ENCODE measurements at regions not wholly inside any gene's neighbourhood (a gene's known extent, or its start where the extent isn't known, plus 50 kb on each side); places are given as distances from the start of the nearest gene placed in this dataset.
"Not testable (repeated sequence)": the region's sequence is repeated elsewhere in the genome, so short reads cannot be mapped to it uniquely, and the experiment has no call there.

GRCh38 chrX:150227873-150228410, 135.2 kb upstream of the MAMLD1 start:
- no peak overlapping the region for H3K9ac ChIP-seq (ENCODE audit: low read length)
- no peaks in the 10 kb centered on the region for H3K36me3 ChIP-seq (ENCODE audit: control insufficient read depth, insufficient read depth, low read length, severe bottlenecking)
- H3K9me3 ChIP-seq (ENCODE audit: control insufficient read depth, low read length), result peaks cover 6% of the 10 kb centered on the region
- H3K4me3 ChIP-seq (ENCODE audit: low read length), result no peak overlapping the region
- H3K27me3 ChIP-seq (replicated peaks; ENCODE audit: control insufficient read depth, insufficient read depth, low read length), result peaks cover 39% of the 10 kb centered on the region
- H3K4me1 ChIP-seq (ENCODE audit: control insufficient read depth, insufficient read depth, low read length), result no peaks in the 10 kb centered on the region
- no peak for DNase-seq (ENCODE audit: low read depth)

DNA sequence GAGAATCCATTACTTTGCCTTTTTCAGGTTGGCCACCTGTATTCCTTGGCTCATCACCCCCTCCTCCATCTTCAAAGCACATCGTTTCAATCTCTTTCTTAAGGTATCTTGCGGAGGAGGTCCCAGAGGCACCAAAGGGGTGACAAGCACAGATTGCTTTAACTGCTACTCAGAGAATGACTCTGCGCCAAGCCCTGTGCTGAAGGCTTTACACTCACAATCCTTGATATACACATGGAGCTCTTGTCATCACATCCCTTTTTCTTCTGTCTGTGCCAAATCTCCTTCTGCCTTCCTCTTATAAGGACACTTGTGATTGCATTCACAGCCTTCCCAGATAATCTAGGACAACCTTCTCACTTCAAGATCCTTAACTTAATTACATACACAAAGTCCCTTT, 134.7 kb upstream of the MAMLD1 start:
- no peak overlapping the region for H3K9ac ChIP-seq (ENCODE audit: low read length)
- H3K36me3 ChIP-seq (ENCODE audit: control insufficient read depth, insufficient read depth, low read length, severe bottlenecking), result no peaks in the 10 kb centered on the region
- peaks cover 6% of the 10 kb centered on the region for H3K9me3 ChIP-seq (ENCODE audit: control insufficient read depth, low read length)
- peaks cover 36% of the 10 kb centered on the region for H3K27me3 ChIP-seq (replicated peaks; ENCODE audit: control insufficient read depth, insufficient read depth, low read length)
- no peak for DNase-seq (ENCODE audit: low read depth)
- no peaks in the 10 kb centered on the region for H3K4me1 ChIP-seq (ENCODE audit: control insufficient read depth, insufficient read depth, low read length)
- no peak overlapping the region for H3K4me3 ChIP-seq (ENCODE audit: low read length)

- no peak for DNase-seq (ENCODE audit: low read depth)
- no peak overlapping the region for H3K9ac ChIP-seq (ENCODE audit: low read length)
- H3K9me3 ChIP-seq (ENCODE audit: control insufficient read depth, low read length), result peaks cover 6% of the 10 kb centered on the region
Measured at GRCh38 chrX:150229030-150229429, 134.1 kb upstream of the MAMLD1 start.

DNA sequence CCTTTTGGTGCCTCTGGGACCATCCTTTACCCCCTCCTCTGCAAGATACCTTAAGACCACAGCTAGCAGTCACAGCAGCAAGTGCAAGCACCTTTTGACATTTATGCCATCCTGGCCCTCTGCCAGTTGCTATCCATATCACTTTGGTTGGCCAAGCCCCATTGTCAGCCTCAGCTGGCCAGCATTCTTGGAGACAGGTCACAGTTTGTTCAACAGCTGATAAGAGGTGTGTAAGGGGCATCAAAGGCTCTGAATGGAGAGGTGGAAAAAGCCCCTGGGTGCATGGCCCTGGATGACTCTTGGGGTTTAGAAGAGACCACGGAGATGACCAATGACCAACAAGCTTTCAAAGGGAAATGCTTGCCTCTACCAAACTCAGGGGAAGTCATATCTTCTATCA, 133.6 kb upstream of the MAMLD1 start:
- H3K36me3 ChIP-seq (ENCODE audit: control insufficient read depth, insufficient read depth, low read length, severe bottlenecking), result no peaks in the 10 kb centered on the region
- no peak overlapping the region for H3K4me3 ChIP-seq (ENCODE audit: low read length)
- DNase-seq (ENCODE audit: low read depth), result no peak
- no peaks in the 10 kb centered on the region for H3K4me1 ChIP-seq (ENCODE audit: control insufficient read depth, insufficient read depth, low read length)
- peaks cover 8% of the 10 kb centered on the region for H3K9me3 ChIP-seq (ENCODE audit: control insufficient read depth, low read length)
- H3K27me3 ChIP-seq (replicated peaks; ENCODE audit: control insufficient read depth, insufficient read depth, low read length), result peaks cover 27% of the 10 kb centered on the region
- H3K9ac ChIP-seq (ENCODE audit: low read length), result no peak overlapping the region

More at GRCh38 chrX:150229030-150229429, 134.1 kb upstream of the MAMLD1 start:
- no peaks in the 10 kb centered on the region for H3K4me1 ChIP-seq (ENCODE audit: control insufficient read depth, insufficient read depth, low read length)
- H3K36me3 ChIP-seq (ENCODE audit: control insufficient read depth, insufficient read depth, low read length, severe bottlenecking), result no peaks in the 10 kb centered on the region
- peaks cover 30% of the 10 kb centered on the region for H3K27me3 ChIP-seq (replicated peaks; ENCODE audit: control insufficient read depth, insufficient read depth, low read length)
- no peak overlapping the region for H3K4me3 ChIP-seq (ENCODE audit: low read length)

DNA sequence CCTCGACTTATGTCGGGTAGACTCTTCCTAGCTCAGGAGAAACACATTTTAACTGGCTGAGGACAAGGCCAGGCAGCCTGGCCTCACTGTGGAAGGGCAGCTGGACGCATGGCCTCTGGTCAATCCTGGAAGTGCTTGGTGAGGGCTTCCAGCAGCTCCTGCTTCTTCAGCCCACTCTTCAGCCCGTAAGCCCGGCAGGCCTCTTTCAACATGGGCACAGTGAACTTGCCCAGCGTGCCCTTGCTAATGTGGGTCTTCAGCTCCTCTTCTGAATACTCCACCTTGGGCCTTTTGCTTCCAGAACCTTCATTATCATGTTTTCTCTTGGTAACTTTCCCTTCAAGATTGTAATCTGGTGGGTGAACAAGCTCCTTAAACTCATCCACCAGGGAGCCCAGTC, 132.2 kb upstream of the MAMLD1 start:
- DNase-seq (ENCODE audit: low read depth); H3K9ac ChIP-seq (ENCODE audit: low read length); H3K4me3 ChIP-seq (ENCODE audit: low read length); H3K36me3 ChIP-seq (ENCODE audit: control insufficient read depth, insufficient read depth, low read length, severe bottlenecking); H3K4me1 ChIP-seq (ENCODE audit: control insufficient read depth, insufficient read depth, low read length): not testable (repeated sequence)
- peaks cover 18% of the 10 kb centered on the region for H3K27me3 ChIP-seq (replicated peaks; ENCODE audit: control insufficient read depth, insufficient read depth, low read length)
- peaks cover 10% of the 10 kb centered on the region for H3K9me3 ChIP-seq (ENCODE audit: control insufficient read depth, low read length)

DNA sequence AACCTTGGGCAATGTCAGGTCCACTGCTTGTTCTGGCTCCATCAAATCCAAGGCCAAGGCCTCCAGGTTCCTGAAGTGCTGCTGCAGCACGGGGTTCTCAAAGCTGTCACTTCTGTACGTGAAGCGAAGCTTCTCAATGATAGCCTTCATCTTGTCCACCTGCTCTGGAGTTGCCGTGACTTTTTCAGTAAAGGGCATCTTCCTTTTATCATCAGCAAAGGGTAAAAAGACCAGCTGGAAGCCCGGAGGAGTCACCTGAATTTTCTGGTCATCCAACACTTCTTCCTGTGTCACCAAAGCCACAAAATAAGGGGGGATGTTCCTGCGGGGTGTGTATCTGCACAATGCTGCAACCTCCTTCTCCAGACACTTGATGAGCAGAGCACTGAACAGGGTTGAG, 131.7 kb upstream of the MAMLD1 start:
- peaks cover 10% of the 10 kb centered on the region for H3K9me3 ChIP-seq (ENCODE audit: control insufficient read depth, low read length)
- H3K36me3 ChIP-seq (ENCODE audit: control insufficient read depth, insufficient read depth, low read length, severe bottlenecking); DNase-seq (ENCODE audit: low read depth); H3K4me3 ChIP-seq (ENCODE audit: low read length); H3K9ac ChIP-seq (ENCODE audit: low read length); H3K4me1 ChIP-seq (ENCODE audit: control insufficient read depth, insufficient read depth, low read length): not testable (repeated sequence)
- H3K27me3 ChIP-seq (replicated peaks; ENCODE audit: control insufficient read depth, insufficient read depth, low read length), result peaks cover 18% of the 10 kb centered on the region

DNA sequence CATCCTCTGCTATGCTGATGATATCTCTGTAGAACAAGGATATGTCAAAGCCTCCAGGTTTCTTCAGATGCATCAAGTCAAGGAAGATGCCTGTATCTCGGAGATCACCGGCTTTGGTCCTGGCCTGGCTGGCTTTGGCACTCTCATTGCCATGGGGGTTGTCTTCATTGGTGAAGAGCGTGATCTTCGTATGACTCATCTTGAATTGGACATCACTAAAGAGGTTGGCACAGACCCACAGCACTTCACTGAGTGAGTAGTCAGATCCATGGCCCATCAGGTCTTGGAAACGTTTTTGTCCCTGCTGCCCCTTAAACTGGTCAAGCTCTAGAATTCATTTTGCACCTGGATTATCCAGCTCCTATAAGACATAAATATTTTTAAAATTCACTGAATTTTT, 130.9 kb upstream of the MAMLD1 start:
- not testable (repeated sequence) for H3K4me1 ChIP-seq (ENCODE audit: control insufficient read depth, insufficient read depth, low read length); H3K9ac ChIP-seq (ENCODE audit: low read length); DNase-seq (ENCODE audit: low read depth); H3K4me3 ChIP-seq (ENCODE audit: low read length); H3K36me3 ChIP-seq (ENCODE audit: control insufficient read depth, insufficient read depth, low read length, severe bottlenecking)
- Histone ChIP-seq H3K9me3 (ENCODE audit: control insufficient read depth, low read length) (peaks cover 10% of the 10 kb centered on the region), H3K27me3 (replicated peaks; ENCODE audit: control insufficient read depth, insufficient read depth, low read length) (peaks cover 10% of the 10 kb centered on the region)

DNA sequence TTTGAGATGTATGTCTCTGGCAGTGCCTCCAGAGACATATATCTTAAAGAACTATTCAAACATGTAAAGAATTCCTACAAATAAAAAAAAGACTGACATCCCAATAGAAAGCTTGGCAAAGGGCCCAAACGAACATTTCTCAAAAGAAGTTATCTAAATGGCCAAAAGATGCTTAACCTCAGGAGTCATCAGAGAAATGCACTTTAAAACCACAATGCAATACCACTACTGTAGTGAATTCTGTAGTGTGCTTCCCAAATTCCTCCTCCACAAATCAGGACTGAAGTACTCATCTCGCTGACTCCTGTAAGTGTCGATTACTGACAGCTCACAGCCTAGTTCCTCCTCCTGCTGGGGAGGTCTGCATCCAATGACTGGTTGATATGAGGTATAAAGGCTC, 129.0 kb upstream of the MAMLD1 start:
- no peak overlapping the region for H3K4me3 ChIP-seq (ENCODE audit: low read length)
- no peak for DNase-seq (ENCODE audit: low read depth)

GRCh38 chrX:150236327-150236726, 126.8 kb upstream of the MAMLD1 start:
- peak; percentile 20 for DNase-seq (ENCODE audit: low read depth)
- no peak overlapping the region for H3K4me3 ChIP-seq (ENCODE audit: low read length)
- H3K36me3 ChIP-seq (ENCODE audit: control insufficient read depth, insufficient read depth, low read length, severe bottlenecking), result no peaks in the 10 kb centered on the region
- peaks cover 11% of the 10 kb centered on the region for H3K27me3 ChIP-seq (replicated peaks; ENCODE audit: control insufficient read depth, insufficient read depth, low read length)
- H3K9me3 ChIP-seq (ENCODE audit: control insufficient read depth, low read length), result peaks cover 5% of the 10 kb centered on the region
- peaks cover 8% of the 10 kb centered on the region for H3K4me1 ChIP-seq (ENCODE audit: control insufficient read depth, insufficient read depth, low read length)
- H3K9ac ChIP-seq (ENCODE audit: low read length), result no peak overlapping the region

More for the DNA sequence above, 129.0 kb upstream of the MAMLD1 start:
- H3K9me3 ChIP-seq (ENCODE audit: control insufficient read depth, low read length), result peaks cover 5% of the 10 kb centered on the region
- H3K9ac ChIP-seq (ENCODE audit: low read length), result no peak overlapping the region
- no peaks in the 10 kb centered on the region for H3K27me3 ChIP-seq (replicated peaks; ENCODE audit: control insufficient read depth, insufficient read depth, low read length)
- peaks cover 8% of the 10 kb centered on the region for H3K4me1 ChIP-seq (ENCODE audit: control insufficient read depth, insufficient read depth, low read length)
- no peaks in the 10 kb centered on the region for H3K36me3 ChIP-seq (ENCODE audit: control insufficient read depth, insufficient read depth, low read length, severe bottlenecking)

DNA sequence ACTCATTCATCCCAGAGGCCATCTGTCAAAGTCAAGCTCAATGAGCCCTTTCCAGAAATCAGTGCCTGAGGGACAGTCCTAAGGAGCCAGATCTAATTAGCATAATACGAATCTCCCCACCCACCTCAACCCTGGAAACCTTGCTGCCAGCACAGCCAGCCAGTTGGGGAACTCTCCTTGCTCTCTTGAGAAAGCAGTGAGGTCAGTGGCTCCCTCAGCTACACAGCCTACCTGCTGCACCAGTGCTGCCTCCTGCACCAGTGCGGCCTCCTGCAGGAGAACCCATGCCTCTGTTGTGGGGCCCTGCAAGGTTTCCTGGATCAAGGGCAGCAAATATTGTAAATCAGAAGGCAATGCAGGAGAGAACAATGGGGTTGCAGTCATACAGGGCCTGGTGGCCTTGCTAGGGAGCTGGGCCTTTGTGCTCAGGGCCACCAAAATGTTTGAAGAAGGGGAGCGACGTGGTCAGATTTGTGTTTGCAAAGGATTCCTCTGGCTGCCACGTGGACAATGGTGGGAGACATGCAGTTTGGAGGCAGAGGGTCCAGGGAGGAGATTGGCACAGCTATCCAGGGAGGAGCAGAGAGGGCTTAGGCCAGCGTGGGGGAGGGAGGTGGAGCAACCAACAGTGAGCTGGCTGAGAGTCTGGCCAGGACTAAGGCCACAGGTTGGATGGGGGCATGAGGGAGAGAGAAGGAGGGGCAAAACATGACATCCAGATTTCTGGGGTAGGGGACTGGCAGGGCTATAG, 124.3 kb upstream of the MAMLD1 start:
- Histone ChIP-seq H3K4me3 (ENCODE audit: low read length) (no peak overlapping the region), H3K9me3 (ENCODE audit: control insufficient read depth, low read length) (peaks cover 8% of the 10 kb centered on the region), H3K36me3 (ENCODE audit: control insufficient read depth, insufficient read depth, low read length, severe bottlenecking) (no peaks in the 10 kb centered on the region), H3K4me1 (ENCODE audit: control insufficient read depth, insufficient read depth, low read length) (peaks cover 8% of the 10 kb centered on the region), H3K27me3 (replicated peaks; ENCODE audit: control insufficient read depth, insufficient read depth, low read length) (peaks cover 15% of the 10 kb centered on the region), H3K9ac (ENCODE audit: low read length) (no peak overlapping the region)
- DNase-seq (ENCODE audit: low read depth), result no peak

DNA sequence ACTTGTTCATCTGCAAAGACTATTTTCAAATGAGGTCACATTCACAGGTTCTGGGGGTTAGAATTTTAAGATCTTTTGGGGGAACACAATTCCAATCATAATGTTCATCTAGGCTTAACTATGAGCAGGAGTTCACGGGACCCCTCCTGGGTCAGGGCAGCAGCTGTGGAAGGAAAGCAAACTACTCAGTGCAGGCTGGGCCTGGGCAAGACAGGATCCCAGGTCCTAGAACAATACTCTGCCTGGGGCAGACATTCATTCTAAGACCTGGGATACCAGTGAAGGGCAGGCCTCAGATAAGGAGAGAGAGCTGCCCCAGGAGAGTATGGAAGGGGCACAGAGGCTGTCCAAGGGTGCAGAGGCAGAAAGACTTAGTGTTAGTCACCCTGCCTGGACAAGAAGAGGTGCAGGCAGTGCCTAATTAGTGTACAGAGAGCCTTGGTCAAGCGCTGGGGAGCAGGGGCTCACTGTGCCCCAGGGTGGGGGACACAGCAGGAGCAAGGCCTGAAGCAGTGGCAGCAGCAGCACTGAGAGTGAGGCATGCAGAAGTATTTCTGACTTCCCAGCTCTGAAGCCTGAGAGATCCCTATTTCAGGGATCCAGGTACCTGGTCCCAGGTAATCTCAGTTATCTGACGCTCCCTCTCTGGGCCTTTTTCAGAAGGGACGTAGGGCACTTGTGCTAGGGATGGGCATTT, 123.0 kb upstream of the MAMLD1 start:
- H3K9me3 ChIP-seq (ENCODE audit: control insufficient read depth, low read length), result peaks cover 15% of the 10 kb centered on the region
- peaks cover 8% of the 10 kb centered on the region for H3K4me1 ChIP-seq (ENCODE audit: control insufficient read depth, insufficient read depth, low read length)
- no peaks in the 10 kb centered on the region for H3K36me3 ChIP-seq (ENCODE audit: control insufficient read depth, insufficient read depth, low read length, severe bottlenecking)
- DNase-seq (ENCODE audit: low read depth), result no peak
- no peak overlapping the region for H3K9ac ChIP-seq (ENCODE audit: low read length)
- no peak overlapping the region for H3K4me3 ChIP-seq (ENCODE audit: low read length)
- H3K27me3 ChIP-seq (replicated peaks; ENCODE audit: control insufficient read depth, insufficient read depth, low read length), result peaks cover 15% of the 10 kb centered on the region

All from adipocyte (in vitro differentiated cells).